ENCODE measurements at regions not wholly inside any gene's neighbourhood (a gene's known extent, or its start where the extent isn't known, plus 50 kb on each side); places are given as distances from the start of the nearest gene placed in this dataset.

- no peak for DNase-seq (ENCODE audit: low read depth)
Observed at GRCh38 chr6:16078064-16078463, 50.8 kb upstream of the MYLIP start.

DNA sequence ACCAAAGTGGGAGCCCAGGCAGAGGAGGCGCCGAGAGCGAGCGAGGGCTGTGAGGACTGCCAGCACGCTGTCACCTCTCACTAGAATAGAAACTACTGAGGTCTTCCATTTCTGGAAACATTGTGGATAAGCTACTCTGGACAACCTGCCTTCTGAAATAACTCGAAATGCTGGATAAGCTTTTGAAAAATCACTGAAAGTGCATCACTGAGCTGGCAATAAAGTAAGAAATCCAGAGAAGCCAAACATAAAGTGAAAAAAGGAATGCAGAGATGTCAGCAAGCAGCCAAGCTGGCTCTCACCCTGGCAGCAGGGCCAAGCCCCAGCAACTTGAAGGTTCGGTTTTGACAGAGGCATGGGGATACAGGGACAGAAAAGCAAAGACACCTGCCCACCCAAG, 59.2 kb upstream of the MYLIP start:
- DNase-seq (ENCODE audit: low read depth), result no peak

GRCh38 chr6:16069222-16069621, 59.7 kb upstream of the MYLIP start:
- no peak for DNase-seq (ENCODE audit: low read depth)

DNA sequence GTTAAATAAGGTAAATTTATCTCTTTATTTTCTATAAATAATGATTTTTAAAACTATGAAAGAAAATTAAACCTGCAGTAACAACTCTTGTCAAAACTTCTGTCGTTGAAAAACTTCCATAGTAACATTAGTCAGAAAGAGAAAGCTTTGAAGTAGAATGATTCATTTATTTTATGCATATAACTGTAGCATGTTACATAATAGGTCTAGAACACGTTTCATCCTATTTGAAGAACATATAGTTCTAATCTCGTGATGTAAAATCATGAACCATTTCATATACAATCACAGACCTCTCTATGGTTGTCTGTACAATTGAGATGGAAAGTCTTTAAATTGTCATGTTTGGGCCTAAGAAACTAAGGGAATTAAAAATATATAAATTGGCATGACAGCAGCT, 61.3 kb upstream of the MYLIP start:
- DNase-seq (ENCODE audit: low read depth), result no peak

- DNase-seq (ENCODE audit: low read depth), result no peak
Observed at GRCh38 chr6:16064671-16065072, 64.2 kb upstream of the MYLIP start.

DNA sequence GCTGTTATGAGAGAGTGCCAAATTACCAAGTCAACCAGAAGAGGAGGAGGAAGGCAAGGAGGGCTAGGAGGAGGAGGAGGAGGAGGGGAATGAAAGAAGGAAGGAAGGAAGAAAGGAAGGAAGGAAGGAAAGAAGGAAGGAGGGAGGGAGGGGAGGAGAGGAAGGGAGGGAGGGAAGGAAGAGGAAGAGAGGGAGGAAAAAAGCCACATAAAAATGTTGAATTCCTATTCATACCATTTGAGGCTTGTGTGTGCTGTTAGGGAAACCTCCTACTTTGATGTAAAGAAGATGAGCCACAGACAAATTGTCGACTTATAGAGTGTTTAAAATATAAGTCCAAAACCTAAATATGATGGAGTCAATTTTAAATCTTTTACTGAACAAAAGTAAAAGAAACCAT, 65.3 kb upstream of the MYLIP start:
- no peak for DNase-seq (ENCODE audit: low read depth)

DNA sequence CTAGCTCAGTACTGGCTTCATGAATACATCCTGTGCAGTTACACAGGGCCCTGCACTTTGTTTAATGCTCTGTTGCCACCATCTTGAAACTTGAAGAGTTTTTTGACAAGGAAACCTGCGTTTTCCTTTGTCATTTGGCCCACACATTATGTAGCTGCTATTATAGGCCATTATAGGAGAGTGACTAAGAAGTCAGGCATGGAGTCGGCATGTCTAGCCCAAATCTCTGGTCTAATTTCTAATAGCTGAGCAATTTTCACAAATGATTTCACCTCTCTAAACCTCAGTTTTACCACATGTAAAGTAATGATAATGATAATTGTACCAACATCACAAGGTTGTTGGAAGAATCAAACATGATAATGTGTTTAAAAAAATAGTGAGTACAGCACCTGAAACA, 67.1 kb upstream of the MYLIP start:
- no peak for DNase-seq (ENCODE audit: low read depth)

- no peak for DNase-seq (ENCODE audit: low read depth)
Observed at GRCh38 chr6:16060039-16060438, 68.8 kb upstream of the MYLIP start.

DNA sequence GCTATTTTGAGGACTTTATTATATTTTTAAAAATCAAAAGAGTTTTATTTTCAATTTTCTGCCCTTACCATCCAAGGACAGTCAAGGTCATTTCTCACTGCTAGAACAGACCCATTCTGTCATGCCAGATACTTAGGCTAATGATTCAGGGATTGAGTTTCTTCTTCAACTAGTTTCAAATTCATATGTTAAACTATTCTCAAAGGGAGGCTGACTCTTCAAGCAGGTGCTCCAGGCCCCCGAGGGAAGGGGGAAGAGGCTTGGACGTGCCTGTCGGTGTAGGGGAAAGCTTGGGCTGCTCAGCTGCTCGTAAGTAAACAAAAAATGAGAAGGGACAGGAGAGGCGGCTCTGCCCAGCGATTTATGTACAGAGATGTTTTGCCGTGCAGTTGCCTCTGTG, 69.4 kb upstream of the MYLIP start:
- no peak for DNase-seq (ENCODE audit: low read depth)

DNA sequence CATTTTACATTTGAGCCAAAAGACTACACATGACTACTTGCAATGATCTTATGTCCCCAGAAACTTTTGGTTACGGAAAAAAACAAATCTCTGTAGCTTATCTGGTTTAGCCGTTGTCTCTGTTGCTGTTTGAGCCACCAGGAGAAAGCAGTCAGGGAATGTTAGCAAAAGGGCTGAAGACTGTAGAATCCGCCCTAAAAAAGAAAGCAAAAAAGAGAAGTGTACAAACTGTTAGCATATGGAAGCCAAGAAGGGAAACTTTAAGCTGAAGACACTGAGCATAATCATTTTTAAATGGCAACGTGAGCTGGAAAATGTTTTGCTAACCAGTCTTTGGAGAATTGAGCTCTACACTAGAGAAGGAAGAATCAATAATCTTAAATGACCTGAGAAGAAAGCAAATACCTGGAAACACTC, 69.9 kb upstream of the MYLIP start:
- DNase-seq (ENCODE audit: low read depth), result no peak

DNA sequence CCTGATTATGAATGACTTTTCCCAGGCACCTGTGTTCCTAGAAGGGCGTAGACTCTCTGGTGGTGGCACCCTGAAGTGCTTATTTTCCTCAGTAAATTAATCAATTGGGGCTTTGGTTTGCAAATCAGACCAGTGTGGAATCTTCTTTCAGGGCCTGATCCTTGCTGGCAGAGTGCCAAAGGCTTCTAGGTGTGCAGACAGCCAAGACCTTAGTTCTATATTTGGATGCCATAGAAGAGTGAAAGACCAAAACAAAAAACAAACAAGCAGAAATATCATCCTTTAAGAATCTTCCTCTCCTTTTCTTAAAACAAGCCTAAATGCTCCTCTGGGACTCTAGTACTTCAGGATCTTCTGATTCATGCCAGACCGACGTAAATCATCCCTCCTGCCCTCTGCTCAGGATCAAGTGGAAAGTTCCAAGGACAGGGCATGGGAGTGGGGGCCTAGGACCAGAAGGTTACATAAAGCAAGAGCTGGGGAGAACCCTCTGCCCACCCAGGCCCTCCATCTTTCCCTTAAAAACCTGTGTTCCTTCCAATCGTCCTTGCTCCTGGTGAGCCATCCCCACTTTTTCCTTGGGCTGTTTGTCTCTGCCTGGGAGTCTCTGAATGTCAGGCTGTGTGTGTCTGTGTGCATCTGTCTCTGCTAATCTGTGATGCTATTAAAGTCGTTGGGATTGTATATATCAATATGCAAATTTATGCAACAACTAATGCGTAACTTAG, 70.5 kb upstream of the MYLIP start:
- no peak for DNase-seq (ENCODE audit: low read depth)

- no peak for DNase-seq (ENCODE audit: low read depth)
Observed at GRCh38 chr6:16057446-16057845, 71.4 kb upstream of the MYLIP start.

DNA sequence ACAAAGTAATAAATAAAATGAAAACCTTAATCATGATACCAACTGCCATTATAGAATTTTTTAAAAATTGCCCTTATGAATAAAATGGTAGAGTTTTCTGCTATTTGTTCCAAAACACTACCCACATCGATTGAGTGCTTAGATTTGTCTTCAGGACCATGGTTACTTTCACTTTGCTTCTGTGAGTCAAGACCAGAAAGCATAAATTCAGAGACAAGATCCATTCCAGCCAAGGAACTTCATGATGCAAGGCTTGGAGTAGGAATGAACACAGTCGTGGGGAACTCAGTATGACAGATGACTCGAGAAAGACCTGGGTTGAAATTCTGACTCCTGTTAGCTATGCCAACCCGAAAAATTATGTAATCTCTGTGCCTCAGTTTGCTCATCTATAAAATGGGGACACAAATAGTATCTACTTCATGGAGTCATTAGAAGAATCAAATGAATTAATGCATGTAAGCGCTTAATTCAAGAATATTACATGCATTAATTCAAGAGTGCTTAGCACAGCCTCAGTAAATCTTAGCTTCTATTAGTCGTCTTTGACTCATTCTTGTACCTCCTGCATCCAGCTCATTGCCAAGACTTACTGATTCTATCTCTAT, 72.5 kb upstream of the MYLIP start:
- DNase-seq (ENCODE audit: low read depth), result no peak

DNA sequence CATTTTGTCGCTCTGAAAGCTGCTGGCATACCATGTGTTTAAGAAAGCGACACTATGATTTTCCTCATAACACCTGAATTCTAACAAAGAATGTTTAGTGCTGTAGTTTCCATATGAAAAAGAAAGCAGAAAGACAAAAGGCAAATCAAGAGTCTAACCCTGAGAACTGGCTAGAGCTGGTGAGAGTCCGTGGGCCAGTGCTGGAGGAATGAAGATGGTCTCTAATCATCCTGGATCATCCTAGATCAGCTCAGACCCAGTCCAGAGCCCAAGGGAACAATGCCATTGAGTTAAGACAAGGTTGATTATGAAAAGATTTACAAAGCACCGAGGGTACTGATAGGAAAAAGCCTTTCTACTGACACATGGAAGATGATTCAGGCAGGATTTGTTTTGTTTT, 73.0 kb upstream of the MYLIP start:
- no peak for DNase-seq (ENCODE audit: low read depth)

- no peak for DNase-seq (ENCODE audit: low read depth)
Observed at GRCh38 chr6:16049168-16049567, 79.7 kb upstream of the MYLIP start.

DNA sequence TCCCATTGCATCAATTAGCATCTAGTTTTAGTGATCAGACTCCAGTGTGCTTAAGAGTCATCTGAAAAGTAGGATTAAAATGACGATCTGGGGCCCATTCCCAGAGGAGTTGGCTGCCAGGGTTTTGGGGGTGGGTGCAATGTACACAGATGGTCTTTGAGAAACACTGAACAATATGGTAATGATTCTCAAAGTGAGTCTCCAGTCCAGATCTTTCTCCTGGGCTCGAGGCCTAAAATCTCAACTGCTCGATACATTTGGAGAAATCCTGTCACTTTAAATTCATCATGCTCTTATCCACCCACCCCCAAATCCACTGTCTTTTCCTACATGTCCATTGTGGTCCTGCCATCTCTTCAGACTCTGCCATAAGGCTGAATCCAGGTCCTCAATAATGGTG, 80.7 kb upstream of the MYLIP start:
- no peak for DNase-seq (ENCODE audit: low read depth)

DNA sequence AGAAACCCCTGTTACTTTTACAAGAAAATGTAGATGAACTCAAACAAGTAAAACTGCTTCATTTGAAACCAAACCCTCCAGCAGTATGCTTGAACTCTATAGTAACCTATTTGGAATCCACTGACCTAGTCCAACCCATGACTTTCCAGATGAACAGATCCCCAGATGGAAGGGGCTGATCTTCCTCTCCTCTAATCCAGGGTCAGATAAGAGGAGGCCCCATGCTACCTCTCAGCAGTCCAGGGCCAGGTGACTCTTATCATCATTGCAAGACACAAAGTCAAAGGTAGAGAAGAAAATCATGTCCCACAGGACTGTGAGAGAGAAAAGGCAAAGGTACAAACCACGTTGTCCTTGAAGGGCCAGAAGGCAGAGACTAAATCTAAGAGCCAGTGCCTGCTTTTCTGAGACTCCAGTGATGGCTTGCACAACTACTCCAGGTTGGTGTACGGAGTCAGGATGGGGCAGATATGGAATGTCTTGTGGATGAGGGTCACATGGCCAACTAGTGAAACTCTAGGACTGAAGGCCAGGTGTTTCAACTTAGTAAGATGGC, 81.4 kb upstream of the MYLIP start:
- DNase-seq (ENCODE audit: low read depth), result no peak

DNA sequence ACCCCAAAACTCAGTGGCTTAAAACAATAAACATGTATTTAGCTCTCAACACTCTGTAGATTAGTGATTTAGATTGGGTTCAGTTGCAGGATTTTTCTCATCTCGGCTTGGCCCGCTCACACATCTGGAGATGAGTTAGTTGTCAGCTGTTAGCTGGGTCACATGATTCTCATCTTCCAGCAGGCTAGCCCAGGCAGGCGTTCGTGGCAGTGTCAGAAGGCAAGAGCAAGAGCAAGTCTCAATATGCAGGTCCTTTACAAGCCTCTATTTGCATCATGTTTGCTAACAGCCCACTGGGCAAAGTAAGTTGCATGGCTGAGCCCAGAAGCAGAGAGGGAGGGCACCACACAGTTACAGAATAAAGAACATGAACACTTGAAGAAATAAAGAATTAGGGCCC, 83.6 kb upstream of the MYLIP start:
- DNase-seq (ENCODE audit: low read depth), result no peak

GRCh38 chr6:16044211-16044643, 84.7 kb upstream of the MYLIP start:
- DNase-seq (ENCODE audit: low read depth), result no peak

- DNase-seq (ENCODE audit: low read depth), result no peak
Observed at GRCh38 chr6:16043171-16044135, 85.4 kb upstream of the MYLIP start.

DNA sequence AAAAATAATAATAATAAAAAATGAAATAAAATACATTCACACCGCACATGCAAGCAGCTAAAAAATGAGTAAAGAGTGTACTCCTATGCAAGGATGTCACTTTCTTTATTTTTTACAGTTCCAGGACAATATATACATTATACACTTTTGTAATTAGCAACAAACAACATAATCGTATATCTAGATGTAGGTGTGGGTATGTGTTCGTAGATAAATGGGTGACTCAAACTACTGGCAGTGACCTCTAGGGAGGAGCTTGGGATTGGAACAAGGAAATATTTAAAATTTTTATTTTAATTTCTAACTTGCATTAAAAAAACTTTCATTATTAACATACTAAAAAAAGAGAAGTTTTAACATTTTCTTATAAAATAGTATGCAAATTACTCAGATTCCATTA, 86.1 kb upstream of the MYLIP start:
- no peak for DNase-seq (ENCODE audit: low read depth)

GRCh38 chr6:16041327-16041726, 87.6 kb upstream of the MYLIP start:
- DNase-seq (ENCODE audit: low read depth), result no peak

DNA sequence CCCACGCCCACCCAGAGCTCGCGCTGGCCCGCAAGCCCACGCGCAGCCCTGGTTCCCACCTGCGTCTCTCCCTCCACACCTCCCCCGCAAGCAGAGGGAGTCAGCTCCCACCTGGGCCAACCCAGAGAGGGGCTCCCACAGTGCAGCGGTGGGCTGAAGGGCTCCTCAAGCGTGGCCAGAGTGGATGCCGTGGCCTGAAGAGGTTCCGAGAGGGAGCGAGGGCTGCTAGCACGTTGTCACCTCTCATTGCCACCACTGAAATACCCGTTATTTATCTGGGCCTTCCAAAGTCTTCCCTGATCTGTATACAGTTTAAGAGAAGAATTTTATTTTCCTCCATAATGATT, 88.3 kb upstream of the MYLIP start:
- DNase-seq (ENCODE audit: low read depth), result no peak

All from fibroblast of gingiva (primary cell).